Brain microvascular endothelial cell (primary cell): ENCODE measurements at regions not wholly inside any gene's neighbourhood (a gene's known extent, or its start where the extent isn't known, plus 50 kb on each side); places are given as distances from the start of the nearest gene placed in this dataset.
A peak's percentile ranks its signal among the peaks of the same experiment; 100 is the strongest.
"Not testable (repeated sequence)": the region's sequence is repeated elsewhere in the genome, so short reads cannot be mapped to it uniquely, and the experiment has no call there.

Source experiments
- DNase-seq: peaks from one replicate; pipeline ENCODE4 v3.0.0-alpha.2; 2020
- H3K27ac ChIP-seq: fragments of 250-450 bp; sonication (Bioruptor Pico); 2 replicates; pipeline ENCODE4 v1.5.1; 2020; ENCODE audit warnings: mild to moderate bottlenecking, moderate library complexity
- H3K27me3 ChIP-seq: fragments of 250-450 bp; sonication (Bioruptor Pico); replicated peaks from 2 replicates; pipeline ENCODE4 v1.5.1; 2020; ENCODE audit warnings: mild to moderate bottlenecking
- H3K36me3 ChIP-seq: fragments of 250-450 bp; sonication (Bioruptor Pico); replicated peaks from 2 replicates; pipeline ENCODE4 v1.5.1; 2020; ENCODE audit warnings: mild to moderate bottlenecking
- H3K4me3 ChIP-seq: 2 replicates; pipeline ENCODE4 v1.5.1; 2011; ENCODE audit warnings: low read depth, mild to moderate bottlenecking, control low read depth, low read length, moderate library complexity
- in situ Hi-C: cut with HindIII; loops from 2 replicates; pipeline ENCODE4 v1.10.0; 2017; ENCODE audit warnings: low sequenced_read_pairs, low pct_ligation_motif_present
- TF ChIP-seq, protein P1 (sequence below): IDR thresholded peaks from 2 replicates; pipeline ENCODE4 v1.5.1; 2011; ENCODE audit warnings: low read depth, mild to moderate bottlenecking, moderate library complexity, low read length, control low read depth, inconsistent platforms; ENCODE audit errors: missing control alignments

- Histone ChIP-seq H3K36me3 (no peaks in the 10 kb centered on the region), H3K27ac (no peak overlapping the region), H3K4me3 (no peak overlapping the region), H3K27me3 (no peaks in the 10 kb centered on the region)
- in situ Hi-C loops, result no loop called here
- no peak for DNase-seq
- TF ChIP-seq, protein P1, sequence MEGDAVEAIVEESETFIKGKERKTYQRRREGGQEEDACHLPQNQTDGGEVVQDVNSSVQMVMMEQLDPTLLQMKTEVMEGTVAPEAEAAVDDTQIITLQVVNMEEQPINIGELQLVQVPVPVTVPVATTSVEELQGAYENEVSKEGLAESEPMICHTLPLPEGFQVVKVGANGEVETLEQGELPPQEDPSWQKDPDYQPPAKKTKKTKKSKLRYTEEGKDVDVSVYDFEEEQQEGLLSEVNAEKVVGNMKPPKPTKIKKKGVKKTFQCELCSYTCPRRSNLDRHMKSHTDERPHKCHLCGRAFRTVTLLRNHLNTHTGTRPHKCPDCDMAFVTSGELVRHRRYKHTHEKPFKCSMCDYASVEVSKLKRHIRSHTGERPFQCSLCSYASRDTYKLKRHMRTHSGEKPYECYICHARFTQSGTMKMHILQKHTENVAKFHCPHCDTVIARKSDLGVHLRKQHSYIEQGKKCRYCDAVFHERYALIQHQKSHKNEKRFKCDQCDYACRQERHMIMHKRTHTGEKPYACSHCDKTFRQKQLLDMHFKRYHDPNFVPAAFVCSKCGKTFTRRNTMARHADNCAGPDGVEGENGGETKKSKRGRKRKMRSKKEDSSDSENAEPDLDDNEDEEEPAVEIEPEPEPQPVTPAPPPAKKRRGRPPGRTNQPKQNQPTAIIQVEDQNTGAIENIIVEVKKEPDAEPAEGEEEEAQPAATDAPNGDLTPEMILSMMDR, result peak; percentile 37
Measured at GRCh38 chr18:68172842-68173549, 541.9 kb downstream of the TMX3 start.

GRCh38 chr18:68164909-68165308 lies 550.0 kb downstream of the TMX3 start:
- DNase-seq, result no peak
- TF ChIP-seq, protein P1, result no peak
- H3K27me3 ChIP-seq, result no peaks in the 10 kb centered on the region
- H3K36me3 ChIP-seq, result no peaks in the 10 kb centered on the region
- H3K27ac ChIP-seq, result no peak overlapping the region
- H3K4me3 ChIP-seq, result no peak overlapping the region
- in situ Hi-C loops, result no loop called here

DNA sequence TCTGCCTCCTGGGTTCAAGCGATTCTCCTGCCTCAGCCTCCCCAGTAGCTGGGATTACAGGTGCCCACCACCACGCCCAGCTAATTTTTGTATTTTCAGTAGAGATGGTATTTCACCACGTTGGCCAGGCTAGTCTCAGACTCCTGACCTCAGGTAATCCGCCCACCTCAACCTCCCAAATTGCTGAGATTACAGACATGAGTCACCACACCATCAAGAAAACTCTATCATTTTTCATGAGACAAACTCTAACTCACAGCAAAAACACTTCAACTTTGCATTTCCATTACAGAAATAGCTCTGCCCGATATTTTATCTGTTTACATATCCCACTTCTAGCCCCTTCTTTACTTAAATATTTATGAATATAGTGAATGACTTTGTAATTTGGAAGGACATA lies 561.1 kb downstream of the TMX3 start:
- H3K4me3 ChIP-seq, H3K27me3 ChIP-seq, in situ Hi-C loops, H3K27ac ChIP-seq, H3K36me3 ChIP-seq: not testable (repeated sequence)
- peak; percentile 4 for DNase-seq

DNA sequence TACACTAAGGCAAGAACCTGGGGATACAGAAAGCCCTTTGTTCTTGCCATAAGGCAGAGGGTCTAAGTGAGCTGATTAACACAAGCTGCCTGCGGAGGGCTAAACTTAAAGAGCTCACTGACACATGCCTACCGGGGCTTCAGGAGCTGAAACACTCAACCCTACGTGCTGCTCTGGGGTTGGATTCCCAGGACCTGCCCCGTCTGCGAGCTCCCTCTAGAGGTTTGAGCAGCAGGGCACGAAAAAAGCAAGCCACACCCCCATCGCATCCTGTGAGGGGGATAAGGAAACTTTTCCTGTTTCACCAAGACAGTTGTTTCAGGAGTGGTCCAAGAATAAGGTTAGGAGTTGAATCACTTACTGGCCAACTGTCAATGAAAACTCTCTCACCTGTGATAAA lies 562.1 kb downstream of the TMX3 start:
- H3K27ac ChIP-seq, result no peak overlapping the region
- in situ Hi-C loops, result no loop called here

GRCh38 chr18:68150961-68151360 lies 563.9 kb downstream of the TMX3 start:
- no peaks in the 10 kb centered on the region for H3K27me3 ChIP-seq
- no peak overlapping the region for H3K4me3 ChIP-seq
- DNase-seq, result no peak
- no peak overlapping the region for H3K27ac ChIP-seq
- no peaks in the 10 kb centered on the region for H3K36me3 ChIP-seq
- TF ChIP-seq, protein P1, result no peak
- in situ Hi-C loops, result no loop called here

More for the DNA sequence above, 562.1 kb downstream of the TMX3 start:
- no peaks in the 10 kb centered on the region for H3K27me3 ChIP-seq
- no peak for DNase-seq
- TF ChIP-seq, protein P1, result no peak
- H3K4me3 ChIP-seq, result no peak overlapping the region
- no peaks in the 10 kb centered on the region for H3K36me3 ChIP-seq

GRCh38 chr18:68148863-68149262 lies 566.0 kb downstream of the TMX3 start:
- in situ Hi-C loops, result no loop called here
- TF ChIP-seq, protein P1, result no peak
- no peaks in the 10 kb centered on the region for H3K36me3 ChIP-seq
- no peak for DNase-seq
- H3K4me3 ChIP-seq, result no peak overlapping the region
- H3K27ac ChIP-seq, result no peak overlapping the region
- H3K27me3 ChIP-seq, result no peaks in the 10 kb centered on the region
